Prostate gland (tissue), 2 donors: ENCODE measurements at regions not wholly inside any gene's neighbourhood (a gene's known extent, or its start where the extent isn't known, plus 50 kb on each side); places are given as distances from the start of the nearest gene placed in this dataset.

Experiments
- CTCF ChIP-seq, 4 experiments: fragments of 200-600 bp in 2 of 4; fragments of 450-650 bp in 2 of 4; sonication (generic) in 2 of 4; IDR thresholded peaks; 1 replicate in 3 of 4; 2 replicates in 1 of 4; pipeline ENCODE4 v1.5.1; 2016 to 2019; ENCODE audit warnings: antibody characterized with exemption in 4 of 4, mild to moderate bottlenecking in 2 of 4, moderate library complexity in 2 of 4
- POLR2A ChIP-seq: fragments of 450-650 bp; IDR thresholded peaks from one replicate; pipeline ENCODE4 v1.6.1; 2016; ENCODE audit warnings: antibody characterized with exemption, mild to moderate bottlenecking

DNA sequence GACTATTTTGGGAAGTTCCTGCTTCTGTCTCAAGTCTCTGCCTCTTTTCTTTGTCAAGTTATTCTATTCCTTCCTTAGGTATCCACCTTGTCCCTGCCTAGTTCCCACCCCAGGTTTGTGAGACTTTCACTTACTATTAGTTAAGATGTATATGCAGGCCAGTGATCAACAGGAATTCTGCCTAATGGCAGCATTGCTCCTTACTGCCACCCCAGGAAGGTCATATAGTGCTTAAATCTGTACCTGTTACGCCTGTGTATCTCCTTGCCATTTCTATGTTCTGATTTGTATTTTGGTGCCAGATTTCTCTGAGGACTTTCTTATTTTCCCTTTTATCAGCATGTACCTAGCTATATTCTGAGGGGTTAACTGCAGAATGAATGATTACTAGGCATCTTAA is 746.0 kb upstream of the TMEFF2 start:
- TF ChIP-seq CTCF (IDR thresholded peaks at IDR 0.05) (no peak), POLR2A (no peak)
